ENCODE measurements at regions not wholly inside any gene's neighbourhood (a gene's known extent, or its start where the extent isn't known, plus 50 kb on each side); places are given as distances from the start of the nearest gene placed in this dataset.

GRCh38 chr1:22349362-22350043 is 102.1 kb upstream of the ZBTB40 start:
- H3K9ac ChIP-seq (ENCODE audit: low read depth in 1 of 2, low read length in 2 of 2) = no peak overlapping the region
- peaks cover 0 to 5% of the 10 kb centered on the region in 2 donors for H3K4me1 ChIP-seq (ENCODE audit: control insufficient read depth in 2 of 2, insufficient read depth in 2 of 2, low read length in 2 of 2)
- H3K9me3 ChIP-seq (ENCODE audit: control insufficient read depth in 2 of 2, low read length in 2 of 2) = no peaks in the 10 kb centered on the region
- H3K27me3 ChIP-seq (ENCODE audit: control insufficient read depth in 2 of 2, insufficient read depth in 2 of 2, low read length in 2 of 2) = peaks cover 43 to 62% of the 10 kb centered on the region in 2 donors
- no peaks in the 10 kb centered on the region for H3K36me3 ChIP-seq (ENCODE audit: control insufficient read depth in 2 of 2, insufficient read depth in 2 of 2, low read length in 2 of 2)
- no peak overlapping the region for H3K4me3 ChIP-seq (ENCODE audit: low read length in 2 of 2)
- H3K27ac ChIP-seq (ENCODE audit: low read depth in 2 of 2, low read length in 2 of 2) = no peak overlapping the region

- no peak overlapping the region for H3K9ac ChIP-seq (ENCODE audit: low read depth in 1 of 2, low read length in 2 of 2)
- H3K27ac ChIP-seq (ENCODE audit: low read depth in 2 of 2, low read length in 2 of 2) = no peak overlapping the region
- no peaks in the 10 kb centered on the region for H3K9me3 ChIP-seq (ENCODE audit: control insufficient read depth in 2 of 2, low read length in 2 of 2)
- H3K36me3 ChIP-seq (ENCODE audit: control insufficient read depth in 2 of 2, insufficient read depth in 2 of 2, low read length in 2 of 2) = no peaks in the 10 kb centered on the region
- H3K4me1 ChIP-seq (ENCODE audit: control insufficient read depth in 2 of 2, insufficient read depth in 2 of 2, low read length in 2 of 2) = peaks cover 0 to 5% of the 10 kb centered on the region in 2 donors
- H3K27me3 ChIP-seq (ENCODE audit: control insufficient read depth in 2 of 2, insufficient read depth in 2 of 2, low read length in 2 of 2) = peaks cover 41 to 54% of the 10 kb centered on the region in 2 donors
- H3K4me3 ChIP-seq (ENCODE audit: low read length in 2 of 2) = no peak overlapping the region
These were observed 101.3 kb upstream of the ZBTB40 start for GRCh38 chr1:22350171-22350923.

- peaks cover 0 to 5% of the 10 kb centered on the region in 2 donors for H3K4me1 ChIP-seq (ENCODE audit: control insufficient read depth in 2 of 2, insufficient read depth in 2 of 2, low read length in 2 of 2)
- H3K9ac ChIP-seq (ENCODE audit: low read depth in 1 of 2, low read length in 2 of 2) = no peak overlapping the region
- H3K27ac ChIP-seq (ENCODE audit: low read depth in 2 of 2, low read length in 2 of 2) = no peak overlapping the region
- peaks cover 39 to 47% of the 10 kb centered on the region in 2 donors for H3K27me3 ChIP-seq (ENCODE audit: control insufficient read depth in 2 of 2, insufficient read depth in 2 of 2, low read length in 2 of 2)
- H3K36me3 ChIP-seq (ENCODE audit: control insufficient read depth in 2 of 2, insufficient read depth in 2 of 2, low read length in 2 of 2) = no peaks in the 10 kb centered on the region
- H3K4me3 ChIP-seq (ENCODE audit: low read length in 2 of 2) = no peak overlapping the region
- no peaks in the 10 kb centered on the region for H3K9me3 ChIP-seq (ENCODE audit: control insufficient read depth in 2 of 2, low read length in 2 of 2)
These were observed 100.5 kb upstream of the ZBTB40 start for GRCh38 chr1:22350924-22351767.

DNA sequence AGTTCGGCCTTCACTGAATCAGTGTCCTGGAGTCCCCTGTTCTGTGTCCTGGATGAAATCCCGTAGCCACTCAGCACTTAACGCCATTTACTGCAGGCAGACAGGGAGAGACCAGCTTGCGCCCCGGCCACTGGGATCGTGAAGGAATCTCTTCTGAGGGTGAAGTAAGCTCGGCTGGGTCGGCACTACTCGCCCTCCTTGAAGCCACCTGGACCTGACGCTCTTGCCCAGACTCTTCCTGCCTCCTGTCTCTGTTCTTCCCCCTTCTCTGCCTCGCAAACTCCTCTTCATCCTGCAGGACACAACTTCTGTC is 99.9 kb upstream of the ZBTB40 start:
- peaks cover 0 to 5% of the 10 kb centered on the region in 2 donors for H3K4me1 ChIP-seq (ENCODE audit: control insufficient read depth in 2 of 2, insufficient read depth in 2 of 2, low read length in 2 of 2)
- H3K4me3 ChIP-seq (ENCODE audit: low read length in 2 of 2) = no peak overlapping the region
- H3K27me3 ChIP-seq (ENCODE audit: control insufficient read depth in 2 of 2, insufficient read depth in 2 of 2, low read length in 2 of 2) = peaks cover 33 to 43% of the 10 kb centered on the region in 2 donors
- H3K9me3 ChIP-seq (ENCODE audit: control insufficient read depth in 2 of 2, low read length in 2 of 2) = no peaks in the 10 kb centered on the region
- no peak overlapping the region for H3K27ac ChIP-seq (ENCODE audit: low read depth in 2 of 2, low read length in 2 of 2)
- no peaks in the 10 kb centered on the region for H3K36me3 ChIP-seq (ENCODE audit: control insufficient read depth in 2 of 2, insufficient read depth in 2 of 2, low read length in 2 of 2)
- no peak overlapping the region for H3K9ac ChIP-seq (ENCODE audit: low read depth in 1 of 2, low read length in 2 of 2)

GRCh38 chr1:22352355-22352754 is 99.3 kb upstream of the ZBTB40 start:
- Histone ChIP-seq H3K4me3 (ENCODE audit: low read length in 2 of 2) (no peak overlapping the region), H3K27me3 (ENCODE audit: control insufficient read depth in 2 of 2, insufficient read depth in 2 of 2, low read length in 2 of 2) (peaks cover 31 to 43% of the 10 kb centered on the region in 2 donors), H3K27ac (ENCODE audit: low read depth in 2 of 2, low read length in 2 of 2) (no peak overlapping the region), H3K9me3 (ENCODE audit: control insufficient read depth in 2 of 2, low read length in 2 of 2) (no peaks in the 10 kb centered on the region), H3K4me1 (ENCODE audit: control insufficient read depth in 2 of 2, insufficient read depth in 2 of 2, low read length in 2 of 2) (peaks cover 0 to 5% of the 10 kb centered on the region in 2 donors), H3K9ac (ENCODE audit: low read depth in 1 of 2, low read length in 2 of 2) (no peak overlapping the region), H3K36me3 (ENCODE audit: control insufficient read depth in 2 of 2, insufficient read depth in 2 of 2, low read length in 2 of 2) (no peaks in the 10 kb centered on the region)

DNA sequence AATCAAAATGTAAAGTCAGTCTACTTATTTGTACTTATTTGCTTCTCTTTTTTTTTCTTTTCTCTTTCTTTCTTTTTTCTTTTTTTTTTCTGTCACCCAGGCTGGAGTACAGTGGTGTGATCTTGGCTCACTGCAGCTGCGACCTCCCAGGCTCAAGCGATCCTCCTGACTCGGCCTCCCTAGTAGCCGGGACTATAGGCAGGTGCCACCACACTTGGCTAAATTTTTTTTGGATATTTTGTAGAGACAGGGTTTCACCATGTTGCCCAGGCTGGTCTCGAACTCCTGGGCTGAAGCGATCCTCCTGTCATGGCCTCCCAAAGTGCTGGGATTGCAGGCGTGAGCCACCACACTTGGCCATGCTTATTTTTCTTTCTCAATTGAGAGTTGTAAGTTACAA is 98.8 kb upstream of the ZBTB40 start:
- H3K27me3 ChIP-seq (ENCODE audit: control insufficient read depth in 2 of 2, insufficient read depth in 2 of 2, low read length in 2 of 2) = peaks cover 36 to 41% of the 10 kb centered on the region in 2 donors
- H3K36me3 ChIP-seq (ENCODE audit: control insufficient read depth in 2 of 2, insufficient read depth in 2 of 2, low read length in 2 of 2) = no peaks in the 10 kb centered on the region
- no peak overlapping the region for H3K27ac ChIP-seq (ENCODE audit: low read depth in 2 of 2, low read length in 2 of 2)
- no peaks in the 10 kb centered on the region for H3K9me3 ChIP-seq (ENCODE audit: control insufficient read depth in 2 of 2, low read length in 2 of 2)
- H3K4me1 ChIP-seq (ENCODE audit: control insufficient read depth in 2 of 2, insufficient read depth in 2 of 2, low read length in 2 of 2) = peaks cover 0 to 5% of the 10 kb centered on the region in 2 donors
- H3K4me3 ChIP-seq (ENCODE audit: low read length in 2 of 2) = no peak overlapping the region
- H3K9ac ChIP-seq (ENCODE audit: low read depth in 1 of 2, low read length in 2 of 2) = no peak overlapping the region

- Histone ChIP-seq H3K9ac (ENCODE audit: low read depth in 1 of 2, low read length in 2 of 2) (no peak overlapping the region), H3K27me3 (ENCODE audit: control insufficient read depth in 2 of 2, insufficient read depth in 2 of 2, low read length in 2 of 2) (peaks cover 5 to 14% of the 10 kb centered on the region in 2 donors), H3K9me3 (ENCODE audit: control insufficient read depth in 2 of 2, low read length in 2 of 2) (no peaks in the 10 kb centered on the region), H3K27ac (ENCODE audit: low read depth in 2 of 2, low read length in 2 of 2) (no peak overlapping the region), H3K36me3 (ENCODE audit: control insufficient read depth in 2 of 2, insufficient read depth in 2 of 2, low read length in 2 of 2) (no peaks in the 10 kb centered on the region), H3K4me3 (ENCODE audit: low read length in 2 of 2) (no peak overlapping the region), H3K4me1 (ENCODE audit: control insufficient read depth in 2 of 2, insufficient read depth in 2 of 2, low read length in 2 of 2) (no peaks in the 10 kb centered on the region)
These were observed 92.2 kb upstream of the ZBTB40 start for GRCh38 chr1:22359427-22359826.

DNA sequence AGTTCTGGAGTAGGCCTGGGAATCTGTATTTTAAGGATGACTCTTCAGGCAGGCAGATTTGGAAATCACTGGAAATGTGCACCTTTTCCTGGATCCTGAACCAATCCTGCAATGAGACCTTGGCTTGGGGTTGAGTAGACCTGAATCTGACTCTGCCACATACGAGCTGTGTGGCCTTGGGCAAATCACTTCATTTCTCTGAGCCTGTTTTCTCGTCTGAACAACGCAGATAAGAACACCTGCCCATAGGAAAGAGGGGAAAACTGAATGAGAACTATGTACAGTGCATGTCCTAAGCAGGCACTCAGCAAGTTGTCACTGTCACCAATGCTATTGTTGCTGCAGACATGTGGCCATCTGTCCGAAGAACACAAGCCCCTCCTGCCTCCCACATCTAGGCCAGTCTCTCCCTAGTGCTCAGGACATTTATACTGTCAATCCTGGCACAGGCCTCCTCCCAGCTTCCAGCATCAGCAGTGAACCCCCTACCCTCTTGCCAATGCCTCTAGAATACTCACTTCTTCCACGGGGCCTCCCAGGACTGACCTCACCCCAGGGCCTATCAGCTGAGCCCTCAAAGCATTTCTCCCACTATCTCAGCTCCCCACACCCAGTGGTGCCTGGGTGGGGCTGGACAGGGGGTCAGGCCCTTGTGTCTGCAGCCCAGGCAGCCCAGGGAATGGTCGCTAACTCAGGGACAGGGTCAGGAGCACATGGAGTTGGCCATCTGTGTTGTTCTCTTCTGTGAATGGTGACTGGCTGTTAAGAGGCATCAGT is 88.8 kb upstream of the ZBTB40 start:
- Histone ChIP-seq H3K36me3 (ENCODE audit: control insufficient read depth in 2 of 2, insufficient read depth in 2 of 2, low read length in 2 of 2) (no peaks in the 10 kb centered on the region), H3K9me3 (ENCODE audit: control insufficient read depth in 2 of 2, low read length in 2 of 2) (no peaks in the 10 kb centered on the region), H3K27ac (ENCODE audit: low read depth in 2 of 2, low read length in 2 of 2) (no peak overlapping the region), H3K27me3 (ENCODE audit: control insufficient read depth in 2 of 2, insufficient read depth in 2 of 2, low read length in 2 of 2) (peaks cover 9 to 16% of the 10 kb centered on the region in 2 donors), H3K9ac (ENCODE audit: low read depth in 1 of 2, low read length in 2 of 2) (no peak overlapping the region), H3K4me3 (ENCODE audit: low read length in 2 of 2) (no peak overlapping the region), H3K4me1 (ENCODE audit: control insufficient read depth in 2 of 2, insufficient read depth in 2 of 2, low read length in 2 of 2) (no peaks in the 10 kb centered on the region)

DNA sequence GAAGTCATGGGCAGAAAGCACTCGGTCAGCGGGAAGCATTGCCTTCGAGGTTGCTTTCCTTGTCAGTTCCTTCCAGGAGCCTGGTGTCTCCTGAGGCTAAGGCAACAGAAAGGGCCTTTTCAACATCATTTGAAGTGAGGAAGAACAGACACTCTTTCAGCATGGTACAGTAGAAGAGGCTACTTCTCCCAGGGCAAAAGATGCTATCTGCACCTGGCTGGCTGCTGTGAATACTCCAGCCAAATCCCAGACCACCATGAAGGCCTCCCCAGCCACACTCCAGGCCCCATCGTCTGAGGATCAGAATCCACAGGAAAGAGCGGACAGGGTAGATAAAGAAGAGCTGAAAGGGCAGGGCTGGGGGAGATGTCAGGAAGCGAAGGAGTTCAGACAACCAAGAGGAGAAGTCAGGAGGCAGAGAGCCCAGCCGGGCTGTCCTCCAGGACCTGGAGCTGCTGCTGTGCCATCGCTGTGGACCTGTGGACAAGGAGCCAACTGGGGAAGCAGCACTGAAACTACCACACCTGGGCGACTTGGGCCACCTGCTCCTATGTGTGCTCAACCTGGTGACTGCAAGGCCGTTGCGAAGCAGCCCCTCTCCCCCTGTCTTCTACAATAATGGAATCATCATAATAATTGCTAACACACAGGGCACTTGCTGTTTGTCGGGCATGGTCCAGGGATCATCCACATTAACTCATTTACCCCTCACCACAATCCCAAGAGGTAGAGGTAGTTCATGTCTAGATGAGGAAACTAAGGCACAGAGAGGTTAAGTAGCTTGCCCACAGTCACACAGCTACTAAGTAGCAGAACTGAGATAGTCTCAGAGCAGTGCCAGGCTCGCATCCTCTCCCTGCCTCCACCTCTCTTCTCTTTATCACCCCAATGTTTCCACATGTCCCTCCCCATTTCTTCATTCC is 88.0 kb upstream of the ZBTB40 start:
- H3K27ac ChIP-seq (ENCODE audit: low read depth in 2 of 2, low read length in 2 of 2) = no peak overlapping the region
- H3K9me3 ChIP-seq (ENCODE audit: control insufficient read depth in 2 of 2, low read length in 2 of 2) = no peaks in the 10 kb centered on the region
- no peaks in the 10 kb centered on the region for H3K36me3 ChIP-seq (ENCODE audit: control insufficient read depth in 2 of 2, insufficient read depth in 2 of 2, low read length in 2 of 2)
- H3K4me1 ChIP-seq (ENCODE audit: control insufficient read depth in 2 of 2, insufficient read depth in 2 of 2, low read length in 2 of 2) = no peaks in the 10 kb centered on the region
- H3K27me3 ChIP-seq (ENCODE audit: control insufficient read depth in 2 of 2, insufficient read depth in 2 of 2, low read length in 2 of 2) = peaks cover 7 to 16% of the 10 kb centered on the region in 2 donors
- H3K9ac ChIP-seq (ENCODE audit: low read depth in 1 of 2, low read length in 2 of 2) = no peak overlapping the region
- H3K4me3 ChIP-seq (ENCODE audit: low read length in 2 of 2) = no peak overlapping the region
